ENCODE measurements at regions not wholly inside any gene's neighbourhood (a gene's known extent, or its start where the extent isn't known, plus 50 kb on each side); places are given as distances from the start of the nearest gene placed in this dataset.

GRCh38 chr6:10177704-10178103 lies 237.2 kb downstream of the TFAP2A start:
- no peak overlapping the region for H3K9ac ChIP-seq (ENCODE audit: low read length)
- H4K20me1 ChIP-seq (ENCODE audit: insufficient read depth, low read length), result no peaks in the 10 kb centered on the region
- no peak overlapping the region for H3K4me3 ChIP-seq (ENCODE audit: insufficient read depth, low read depth, low read length)
- no peak overlapping the region for H3K4me2 ChIP-seq (ENCODE audit: low read length)
- FAIRE-seq (no peak), DNase-seq (ENCODE audit: low read depth) (no peak)
- Mint-ChIP-seq H3K4me1 (ENCODE audit: low read depth, unreplicated experiment) (peaks cover 10% of the 10 kb centered on the region), H3K4me3 (ENCODE audit: unreplicated experiment) (no peak overlapping the region), H3K27ac (ENCODE audit: unreplicated experiment) (peak overlapping the region; percentile 70), H3K27me3 (ENCODE audit: low read depth, unreplicated experiment) (no peaks in the 10 kb centered on the region), H3K36me3 (ENCODE audit: low read depth, unreplicated experiment) (no peaks in the 10 kb centered on the region), H3K9me3 (ENCODE audit: unreplicated experiment) (peaks cover 2% of the 10 kb centered on the region)
- H3K9me3 ChIP-seq (ENCODE audit: insufficient read depth, low read depth, low read length), result no peaks in the 10 kb centered on the region
- H3K79me2 ChIP-seq (ENCODE audit: insufficient read depth, low read length), result no peaks in the 10 kb centered on the region
- H2AFZ ChIP-seq (ENCODE audit: low read depth, low read length), result no peak overlapping the region
- no peaks in the 10 kb centered on the region for H3K4me1 ChIP-seq (ENCODE audit: insufficient read depth, low read length)
- no peak overlapping the region for H3K27ac ChIP-seq (ENCODE audit: low read depth, low read length)
- TF ChIP-seq, protein P1, sequence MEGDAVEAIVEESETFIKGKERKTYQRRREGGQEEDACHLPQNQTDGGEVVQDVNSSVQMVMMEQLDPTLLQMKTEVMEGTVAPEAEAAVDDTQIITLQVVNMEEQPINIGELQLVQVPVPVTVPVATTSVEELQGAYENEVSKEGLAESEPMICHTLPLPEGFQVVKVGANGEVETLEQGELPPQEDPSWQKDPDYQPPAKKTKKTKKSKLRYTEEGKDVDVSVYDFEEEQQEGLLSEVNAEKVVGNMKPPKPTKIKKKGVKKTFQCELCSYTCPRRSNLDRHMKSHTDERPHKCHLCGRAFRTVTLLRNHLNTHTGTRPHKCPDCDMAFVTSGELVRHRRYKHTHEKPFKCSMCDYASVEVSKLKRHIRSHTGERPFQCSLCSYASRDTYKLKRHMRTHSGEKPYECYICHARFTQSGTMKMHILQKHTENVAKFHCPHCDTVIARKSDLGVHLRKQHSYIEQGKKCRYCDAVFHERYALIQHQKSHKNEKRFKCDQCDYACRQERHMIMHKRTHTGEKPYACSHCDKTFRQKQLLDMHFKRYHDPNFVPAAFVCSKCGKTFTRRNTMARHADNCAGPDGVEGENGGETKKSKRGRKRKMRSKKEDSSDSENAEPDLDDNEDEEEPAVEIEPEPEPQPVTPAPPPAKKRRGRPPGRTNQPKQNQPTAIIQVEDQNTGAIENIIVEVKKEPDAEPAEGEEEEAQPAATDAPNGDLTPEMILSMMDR (IDR thresholded peaks at IDR 0.05; ENCODE audit: insufficient read depth, low read depth, low read length), result no peak
- TF ChIP-seq EZH2 (IDR thresholded peaks at IDR 0.05; ENCODE audit: insufficient read depth, low read length), result no peak
- H3K27me3 ChIP-seq (ENCODE audit: insufficient read depth, low read length), result no peaks in the 10 kb centered on the region
- no peaks in the 10 kb centered on the region for H3K36me3 ChIP-seq (ENCODE audit: insufficient read depth, low read length)

DNA sequence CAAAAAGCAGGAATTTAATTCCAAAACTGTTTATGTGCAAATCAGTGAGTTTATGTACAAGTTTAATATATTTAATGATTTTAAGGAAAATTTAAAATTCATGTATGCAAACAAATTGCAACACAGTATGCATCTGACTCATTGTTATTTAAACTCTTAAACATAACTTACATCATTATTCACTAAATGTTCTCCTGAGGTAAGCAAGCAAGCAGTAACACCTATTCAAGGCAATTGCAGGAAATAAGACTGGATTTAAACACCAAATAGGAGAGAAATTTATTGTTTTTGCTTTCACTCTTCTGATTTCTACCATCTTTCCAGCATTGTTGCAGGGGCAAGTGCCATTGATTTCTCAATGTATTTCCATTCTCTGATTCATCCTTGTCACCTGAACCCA lies 239.5 kb downstream of the TFAP2A start:
- H3K4me3 Mint-ChIP-seq (ENCODE audit: unreplicated experiment), result no peak overlapping the region
- Histone ChIP-seq H4K20me1 (ENCODE audit: insufficient read depth, low read length) (no peaks in the 10 kb centered on the region), H3K9me3 (ENCODE audit: insufficient read depth, low read depth, low read length) (no peaks in the 10 kb centered on the region), H3K27me3 (ENCODE audit: insufficient read depth, low read length) (no peaks in the 10 kb centered on the region), H3K36me3 (ENCODE audit: insufficient read depth, low read length) (no peaks in the 10 kb centered on the region), H3K4me3 (ENCODE audit: insufficient read depth, low read depth, low read length) (no peak overlapping the region), H3K4me2 (ENCODE audit: low read length) (no peak overlapping the region), H2AFZ (ENCODE audit: low read depth, low read length) (no peak overlapping the region), H3K9ac (ENCODE audit: low read length) (no peak overlapping the region), H3K79me2 (ENCODE audit: insufficient read depth, low read length) (no peaks in the 10 kb centered on the region), H3K4me1 (ENCODE audit: insufficient read depth, low read length) (no peaks in the 10 kb centered on the region), H3K27ac (ENCODE audit: low read depth, low read length) (no peak overlapping the region)
- TF ChIP-seq EZH2 (IDR thresholded peaks at IDR 0.05; ENCODE audit: insufficient read depth, low read length), result no peak
- TF ChIP-seq, protein P1 (IDR thresholded peaks at IDR 0.05; ENCODE audit: insufficient read depth, low read depth, low read length), result no peak
- FAIRE-seq (no peak), DNase-seq (ENCODE audit: low read depth) (no peak)
- H3K27ac Mint-ChIP-seq (ENCODE audit: unreplicated experiment), result no peak overlapping the region
- H3K36me3 Mint-ChIP-seq (ENCODE audit: low read depth, unreplicated experiment), result no peaks in the 10 kb centered on the region
- peaks cover 4% of the 10 kb centered on the region for H3K9me3 Mint-ChIP-seq (ENCODE audit: unreplicated experiment)
- H3K4me1 Mint-ChIP-seq (ENCODE audit: low read depth, unreplicated experiment), result peaks cover 10% of the 10 kb centered on the region
- H3K27me3 Mint-ChIP-seq (ENCODE audit: low read depth, unreplicated experiment), result no peaks in the 10 kb centered on the region

GRCh38 chr6:10174761-10175160 lies 240.1 kb downstream of the TFAP2A start:
- Histone ChIP-seq H3K9ac (ENCODE audit: low read length) (no peak overlapping the region), H3K27ac (ENCODE audit: low read depth, low read length) (no peak overlapping the region), H4K20me1 (ENCODE audit: insufficient read depth, low read length) (no peaks in the 10 kb centered on the region), H3K27me3 (ENCODE audit: insufficient read depth, low read length) (no peaks in the 10 kb centered on the region), H3K79me2 (ENCODE audit: insufficient read depth, low read length) (no peaks in the 10 kb centered on the region), H3K36me3 (ENCODE audit: insufficient read depth, low read length) (no peaks in the 10 kb centered on the region), H3K4me3 (ENCODE audit: insufficient read depth, low read depth, low read length) (no peak overlapping the region), H2AFZ (ENCODE audit: low read depth, low read length) (no peak overlapping the region), H3K9me3 (ENCODE audit: insufficient read depth, low read depth, low read length) (no peaks in the 10 kb centered on the region), H3K4me1 (ENCODE audit: insufficient read depth, low read length) (no peaks in the 10 kb centered on the region), H3K4me2 (ENCODE audit: low read length) (no peak overlapping the region)
- H3K27me3 Mint-ChIP-seq (ENCODE audit: low read depth, unreplicated experiment), result no peaks in the 10 kb centered on the region
- no peak for TF ChIP-seq EZH2 (IDR thresholded peaks at IDR 0.05; ENCODE audit: insufficient read depth, low read length)
- TF ChIP-seq, protein P1 (IDR thresholded peaks at IDR 0.05; ENCODE audit: insufficient read depth, low read depth, low read length), result no peak
- no peak for FAIRE-seq
- H3K36me3 Mint-ChIP-seq (ENCODE audit: low read depth, unreplicated experiment), result no peaks in the 10 kb centered on the region
- no peak overlapping the region for H3K4me3 Mint-ChIP-seq (ENCODE audit: unreplicated experiment)
- no peak for DNase-seq (ENCODE audit: low read depth)
- H3K4me1 Mint-ChIP-seq (ENCODE audit: low read depth, unreplicated experiment), result peaks cover 10% of the 10 kb centered on the region
- H3K9me3 Mint-ChIP-seq (ENCODE audit: unreplicated experiment), result peaks cover 6% of the 10 kb centered on the region
- no peak overlapping the region for H3K27ac Mint-ChIP-seq (ENCODE audit: unreplicated experiment)
